VCaP (cell line): ENCODE measurements at regions not wholly inside any gene's neighbourhood (a gene's known extent, or its start where the extent isn't known, plus 50 kb on each side); places are given as distances from the start of the nearest gene placed in this dataset.

Experiments
- H3K27ac ChIP-seq: fragments of 450-650 bp; 2 replicates; pipeline ENCODE4 v1.5.1; 2017
- TF ChIP-seq, protein P1 (sequence below): fragments of 450-650 bp; conservative IDR thresholded peaks from 2 replicates; pipeline ENCODE4 v1.5.1; 2017; ENCODE audit warnings: mild to moderate bottlenecking, moderate library complexity

- H3K27ac ChIP-seq = no peak overlapping the region
- TF ChIP-seq, protein P1, sequence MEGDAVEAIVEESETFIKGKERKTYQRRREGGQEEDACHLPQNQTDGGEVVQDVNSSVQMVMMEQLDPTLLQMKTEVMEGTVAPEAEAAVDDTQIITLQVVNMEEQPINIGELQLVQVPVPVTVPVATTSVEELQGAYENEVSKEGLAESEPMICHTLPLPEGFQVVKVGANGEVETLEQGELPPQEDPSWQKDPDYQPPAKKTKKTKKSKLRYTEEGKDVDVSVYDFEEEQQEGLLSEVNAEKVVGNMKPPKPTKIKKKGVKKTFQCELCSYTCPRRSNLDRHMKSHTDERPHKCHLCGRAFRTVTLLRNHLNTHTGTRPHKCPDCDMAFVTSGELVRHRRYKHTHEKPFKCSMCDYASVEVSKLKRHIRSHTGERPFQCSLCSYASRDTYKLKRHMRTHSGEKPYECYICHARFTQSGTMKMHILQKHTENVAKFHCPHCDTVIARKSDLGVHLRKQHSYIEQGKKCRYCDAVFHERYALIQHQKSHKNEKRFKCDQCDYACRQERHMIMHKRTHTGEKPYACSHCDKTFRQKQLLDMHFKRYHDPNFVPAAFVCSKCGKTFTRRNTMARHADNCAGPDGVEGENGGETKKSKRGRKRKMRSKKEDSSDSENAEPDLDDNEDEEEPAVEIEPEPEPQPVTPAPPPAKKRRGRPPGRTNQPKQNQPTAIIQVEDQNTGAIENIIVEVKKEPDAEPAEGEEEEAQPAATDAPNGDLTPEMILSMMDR = no peak
These were observed 414.3 kb downstream of the AMY1C start for GRCh38 chr1:104163912-104164476.

- H3K27ac ChIP-seq = no peak overlapping the region
- TF ChIP-seq, protein P1 = no peak
These were observed 422.6 kb downstream of the AMY1C start for GRCh38 chr1:104172243-104172681.

DNA sequence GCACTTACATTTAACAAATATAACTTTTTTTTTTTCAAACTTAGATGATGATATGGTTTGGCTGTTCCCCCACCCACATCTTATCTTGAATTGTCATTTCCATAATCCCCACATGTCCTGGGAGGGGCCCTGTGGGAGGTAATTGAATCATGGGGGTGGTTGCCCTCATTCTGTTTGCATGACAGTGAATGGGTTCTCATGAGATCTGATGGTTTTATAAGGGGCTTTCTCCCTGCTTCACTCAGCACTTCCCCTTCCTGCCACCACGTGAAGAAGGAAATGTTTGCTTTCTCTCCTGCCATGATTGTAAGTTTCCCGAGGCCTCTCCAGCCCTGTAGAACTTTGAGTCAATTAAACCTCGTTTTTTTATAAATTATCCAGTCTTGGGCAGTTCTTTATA lies 432.6 kb downstream of the AMY1C start:
- TF ChIP-seq, protein P1 = no peak
- H3K27ac ChIP-seq = no peak overlapping the region

DNA sequence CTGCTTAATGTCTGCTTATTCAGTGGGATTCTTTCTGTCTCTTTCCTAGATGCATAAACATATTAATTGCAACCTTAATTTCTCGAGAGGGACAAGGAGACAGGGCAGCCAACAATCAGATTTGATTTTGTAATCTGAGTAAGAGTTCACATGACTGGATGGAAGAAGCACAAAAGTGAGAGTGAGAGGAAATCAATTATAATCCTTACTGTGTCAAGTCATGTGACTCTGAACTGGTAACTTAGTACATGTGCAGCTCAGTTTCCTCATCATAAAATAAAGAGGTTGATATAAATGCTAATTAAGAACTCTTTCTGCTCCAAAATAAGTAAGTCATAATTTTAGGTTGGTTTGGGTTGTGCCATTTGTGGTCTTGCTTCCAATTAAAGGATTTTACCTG lies 439.5 kb downstream of the AMY1C start:
- H3K27ac ChIP-seq = no peak overlapping the region
- TF ChIP-seq, protein P1 = no peak

DNA sequence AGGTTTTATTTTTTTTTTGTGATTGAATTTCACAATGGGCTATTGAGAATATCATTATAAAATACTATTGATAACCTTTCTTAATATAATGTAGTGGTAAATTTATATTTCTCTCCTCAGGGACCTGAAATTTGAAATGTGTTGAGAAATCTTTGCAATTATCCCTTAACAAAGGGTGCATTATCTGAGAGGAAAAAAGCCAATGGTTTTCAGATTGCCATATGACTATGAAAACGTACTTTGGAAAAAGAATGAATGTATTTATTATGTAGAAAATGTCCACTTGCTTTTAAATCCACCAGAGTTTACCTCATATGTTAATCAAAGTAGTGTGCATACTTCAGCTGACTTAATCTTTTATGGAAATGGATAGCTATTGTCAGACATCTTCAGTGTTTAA lies 441.1 kb downstream of the AMY1C start:
- H3K27ac ChIP-seq = no peak overlapping the region
- TF ChIP-seq, protein P1 = no peak

DNA sequence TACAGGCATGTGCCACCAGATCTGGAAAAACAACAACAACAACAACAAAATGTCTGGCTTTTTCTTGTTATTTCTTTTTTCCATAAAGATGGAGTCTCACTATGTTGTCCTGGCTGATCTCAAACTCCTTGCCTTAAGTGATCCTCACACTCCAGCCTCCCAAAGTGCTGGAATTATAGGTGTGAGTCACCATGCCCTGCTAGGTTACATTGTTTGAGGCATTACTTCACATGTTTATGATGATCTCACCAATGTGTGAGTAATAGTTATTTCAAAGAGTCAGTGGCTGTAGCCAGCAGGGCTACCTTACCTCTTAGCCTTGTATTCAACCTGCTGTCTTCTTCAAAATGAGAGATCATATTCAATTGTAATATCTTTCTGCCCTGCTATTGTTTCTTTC lies 445.7 kb downstream of the AMY1C start:
- TF ChIP-seq, protein P1 = no peak

GRCh38 chr1:104196136-104196535 lies 446.4 kb downstream of the AMY1C start:
- TF ChIP-seq, protein P1 = no peak

More for the DNA sequence above, 445.7 kb downstream of the AMY1C start:
- H3K27ac ChIP-seq = no peak overlapping the region

More at GRCh38 chr1:104196136-104196535, 446.4 kb downstream of the AMY1C start:
- no peak overlapping the region for H3K27ac ChIP-seq
